ENCODE measurements at regions not wholly inside any gene's neighbourhood (a gene's known extent, or its start where the extent isn't known, plus 50 kb on each side); places are given as distances from the start of the nearest gene placed in this dataset.

GRCh38 chr6:98641949-98642719 lies 192.2 kb upstream of the POU3F2 start:
- peak in 6 of 14 donors; percentile 10 to 64 (median 36) for DNase-seq

GRCh38 chr6:98644063-98644462 lies 190.3 kb upstream of the POU3F2 start:
- no peak for DNase-seq

- no peak for DNase-seq
Measured at GRCh38 chr6:98648211-98648914, 186.0 kb upstream of the POU3F2 start.

- no peak for DNase-seq
Measured at GRCh38 chr6:98650941-98651340, 183.4 kb upstream of the POU3F2 start.

GRCh38 chr6:98653179-98653578 lies 181.2 kb upstream of the POU3F2 start:
- no peak for DNase-seq

- no peak for DNase-seq
Measured at GRCh38 chr6:98657764-98658163, 176.6 kb upstream of the POU3F2 start.

GRCh38 chr6:98669371-98669770 lies 165.0 kb upstream of the POU3F2 start:
- no peak for DNase-seq

GRCh38 chr6:98670045-98670746 lies 164.2 kb upstream of the POU3F2 start:
- DNase-seq: no peak

- DNase-seq: peak in 4 of 14 donors; percentile 12 to 43 (median 32)
Measured at GRCh38 chr6:98672681-98673475, 161.5 kb upstream of the POU3F2 start.

GRCh38 chr6:98678481-98678880 lies 155.9 kb upstream of the POU3F2 start:
- DNase-seq: no peak

GRCh38 chr6:98686008-98686601 lies 148.3 kb upstream of the POU3F2 start:
- DNase-seq: no peak

GRCh38 chr6:98687752-98688151 lies 146.6 kb upstream of the POU3F2 start:
- no peak for DNase-seq

- DNase-seq: peak in 10 of 14 donors; percentile 1 to 69 (median 20)
Measured at GRCh38 chr6:98695091-98695801, 139.1 kb upstream of the POU3F2 start.

- DNase-seq: no peak
Measured at GRCh38 chr6:98711380-98711779, 123.0 kb upstream of the POU3F2 start.

GRCh38 chr6:98716341-98716740 lies 118.0 kb upstream of the POU3F2 start:
- no peak for DNase-seq

GRCh38 chr6:98717322-98717877 lies 117.0 kb upstream of the POU3F2 start:
- DNase-seq: no peak

- no peak for DNase-seq
Measured at GRCh38 chr6:98717988-98718387, 116.4 kb upstream of the POU3F2 start.

GRCh38 chr6:98724537-98724936 lies 109.8 kb upstream of the POU3F2 start:
- no peak for DNase-seq

GRCh38 chr6:98747273-98747672 lies 87.1 kb upstream of the POU3F2 start:
- no peak for DNase-seq

GRCh38 chr6:98747960-98748359 lies 86.4 kb upstream of the POU3F2 start:
- DNase-seq: no peak

- DNase-seq: no peak
Measured at GRCh38 chr6:98759459-98759858, 74.9 kb upstream of the POU3F2 start.
